Thyroid gland (tissue), 4 donors: ENCODE measurements at regions not wholly inside any gene's neighbourhood (a gene's known extent, or its start where the extent isn't known, plus 50 kb on each side); places are given as distances from the start of the nearest gene placed in this dataset.

Experiments used
- DNase-seq, 2 donors: peaks; one replicate each; pipeline ENCODE4 v3.0.0-alpha.2; 2019
- H3K27ac ChIP-seq, 3 donors: fragments of 200-600 bp; sonication (generic); 1 replicate in 2 of 3; 2 replicates in 1 of 3; pipeline ENCODE4 v1.5.1; 2016 to 2019; ENCODE audit warnings: mild to moderate bottlenecking in 1 of 3, moderate library complexity in 1 of 3
- H3K27me3 ChIP-seq: fragments of 200-600 bp; sonication (generic); one replicate; pipeline ENCODE4 v1.5.1; 2019
- H3K36me3 ChIP-seq, 2 donors: fragments of 200-600 bp; sonication (generic); one replicate each; pipeline ENCODE4 v1.5.1; 2016 to 2019
- H3K4me1 ChIP-seq, 2 donors: fragments of 200-600 bp; sonication (generic); one replicate each; pipeline ENCODE4 v1.5.1; 2017 to 2019
- H3K4me3 ChIP-seq, 3 donors: fragments of 200-600 bp; sonication (generic); replicated peaks in 1 of 3; 1 replicate in 2 of 3; 2 replicates in 1 of 3; pipeline ENCODE4 v1.5.1; 2016; ENCODE audit warnings: mild to moderate bottlenecking in 1 of 3
- H3K9me3 ChIP-seq: fragments of 200-600 bp; sonication (generic); one replicate; pipeline ENCODE4 v1.5.1; 2017
- CTCF ChIP-seq, 6 experiments: fragments of 200-600 bp in 3 of 6; fragments of 450-650 bp in 3 of 6; sonication (generic) in 3 of 6; IDR thresholded peaks; one replicate each; pipeline ENCODE4 v1.5.1; 2016 to 2019; ENCODE audit warnings: antibody characterized with exemption in 6 of 6, mild to moderate bottlenecking in 2 of 6, inconsistent platforms in 1 of 6, moderate library complexity in 1 of 6
- POLR2A ChIP-seq, 2 donors: fragments of 450-650 bp; IDR thresholded peaks; one replicate each; pipeline ENCODE4 v1.6.1; 2017; ENCODE audit warnings: antibody characterized with exemption in 2 of 2, mild to moderate bottlenecking in 2 of 2, moderate library complexity in 1 of 2
- WGBS, 2 donors: methylation state at CpG; one replicate each; pipeline ENCODE4 v1.1.5; 2017; 5-methylcytosine and 5-hydroxymethylcytosine counted together
- intact Hi-C: fragments of 100-400 bp; cut with DNase I; formaldehyde crosslinking; loops from one replicate; pipeline ENCODE4 v1.15.1; 2023

- H3K4me3 ChIP-seq, result no peak overlapping the region
- H3K27me3 ChIP-seq, result no peaks in the 10 kb centered on the region
- H3K9me3 ChIP-seq, result no peaks in the 10 kb centered on the region
- H3K36me3 ChIP-seq, result no peaks in the 10 kb centered on the region
- no peak overlapping the region for H3K27ac ChIP-seq
- intact Hi-C loops, result no loop called here
- no peak for DNase-seq
- no peaks in the 10 kb centered on the region for H3K4me1 ChIP-seq
- 37 to 56% methylated on average over 2 of the region's 2 CpGs for WGBS, 2 donors
- TF ChIP-seq POLR2A (IDR thresholded peaks at IDR 0.05), result no peak
- TF ChIP-seq CTCF (IDR thresholded peaks at IDR 0.05), result no peak
Measured at GRCh38 chr1:118821801-118822200, 166.3 kb downstream of the TBX15 start.

GRCh38 chr1:118820864-118821263 lies 167.3 kb downstream of the TBX15 start:
- no peak for DNase-seq
- no peaks in the 10 kb centered on the region for H3K27me3 ChIP-seq
- intact Hi-C loops, result no loop called here
- TF ChIP-seq CTCF (IDR thresholded peaks at IDR 0.05), result no peak
- no peaks in the 10 kb centered on the region for H3K36me3 ChIP-seq
- no peaks in the 10 kb centered on the region for H3K4me1 ChIP-seq
- no peaks in the 10 kb centered on the region for H3K9me3 ChIP-seq
- H3K4me3 ChIP-seq, result no peak overlapping the region
- H3K27ac ChIP-seq, result no peak overlapping the region
- 89 to 96% methylated on average over 1 of the region's 1 CpG for WGBS, 2 donors

- Histone ChIP-seq H3K36me3 (no peaks in the 10 kb centered on the region), H3K4me3 (no peak overlapping the region), H3K27ac (no peak overlapping the region), H3K4me1 (no peaks in the 10 kb centered on the region), H3K27me3 (no peaks in the 10 kb centered on the region), H3K9me3 (no peaks in the 10 kb centered on the region)
- intact Hi-C loops, result no loop called here
- WGBS, 2 donors, result 69 to 73% methylated on average over 2 of the region's 2 CpGs
- TF ChIP-seq CTCF (IDR thresholded peaks at IDR 0.05), result no peak
- TF ChIP-seq POLR2A (IDR thresholded peaks at IDR 0.05), result no peak
- DNase-seq, result no peak
Measured at GRCh38 chr1:118815909-118816308, 172.2 kb downstream of the TBX15 start.

- WGBS, 2 donors, result 87 to 89% methylated on average over 4 of the region's 4 CpGs
- intact Hi-C loops, result no loop called here
- TF ChIP-seq POLR2A (IDR thresholded peaks at IDR 0.05) (no peak), CTCF (IDR thresholded peaks at IDR 0.05) (no peak)
Measured at GRCh38 chr1:118812555-118812954, 175.6 kb downstream of the TBX15 start.

GRCh38 chr1:118811156-118811555 lies 177.0 kb downstream of the TBX15 start:
- DNase-seq, result no peak
- WGBS, 2 donors, result 92 to 100% methylated on average over 1 of the region's 1 CpG

More at GRCh38 chr1:118812555-118812954, 175.6 kb downstream of the TBX15 start:
- Histone ChIP-seq H3K4me3 (no peak overlapping the region), H3K36me3 (no peaks in the 10 kb centered on the region), H3K27me3 (no peaks in the 10 kb centered on the region), H3K9me3 (no peaks in the 10 kb centered on the region), H3K27ac (no peak overlapping the region), H3K4me1 (no peaks in the 10 kb centered on the region)
- DNase-seq, result no peak

More at GRCh38 chr1:118811156-118811555, 177.0 kb downstream of the TBX15 start:
- Histone ChIP-seq H3K36me3 (no peaks in the 10 kb centered on the region), H3K27me3 (no peaks in the 10 kb centered on the region), H3K4me3 (no peak overlapping the region), H3K9me3 (no peaks in the 10 kb centered on the region), H3K27ac (no peak overlapping the region), H3K4me1 (no peaks in the 10 kb centered on the region)
- intact Hi-C loops, result no loop called here
- TF ChIP-seq POLR2A (IDR thresholded peaks at IDR 0.05), result no peak
- no peak for TF ChIP-seq CTCF (IDR thresholded peaks at IDR 0.05)
